ENCODE measurements at regions not wholly inside any gene's neighbourhood (a gene's known extent, or its start where the extent isn't known, plus 50 kb on each side); places are given as distances from the start of the nearest gene placed in this dataset.

DNA sequence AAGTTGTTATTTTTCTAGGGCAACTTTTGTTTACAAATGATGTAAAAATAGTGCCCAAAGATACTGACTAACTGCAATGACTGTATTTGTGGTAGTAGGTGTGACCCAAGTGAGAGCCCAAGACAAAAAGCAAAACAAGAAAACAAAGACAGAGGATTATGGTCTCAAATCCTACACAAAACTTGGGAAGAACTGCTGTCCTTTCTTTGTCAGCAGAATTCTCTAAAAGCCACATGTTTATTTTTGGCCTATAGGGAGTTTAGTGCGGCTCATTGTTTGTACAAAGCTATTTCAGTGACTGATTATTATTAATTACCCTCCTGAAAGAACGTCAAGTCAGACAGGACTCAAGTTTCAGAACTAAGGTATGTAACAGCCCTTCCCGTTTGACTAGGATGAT is 509.2 kb upstream of the SLC35B3 start:
- TF ChIP-seq, protein P1, sequence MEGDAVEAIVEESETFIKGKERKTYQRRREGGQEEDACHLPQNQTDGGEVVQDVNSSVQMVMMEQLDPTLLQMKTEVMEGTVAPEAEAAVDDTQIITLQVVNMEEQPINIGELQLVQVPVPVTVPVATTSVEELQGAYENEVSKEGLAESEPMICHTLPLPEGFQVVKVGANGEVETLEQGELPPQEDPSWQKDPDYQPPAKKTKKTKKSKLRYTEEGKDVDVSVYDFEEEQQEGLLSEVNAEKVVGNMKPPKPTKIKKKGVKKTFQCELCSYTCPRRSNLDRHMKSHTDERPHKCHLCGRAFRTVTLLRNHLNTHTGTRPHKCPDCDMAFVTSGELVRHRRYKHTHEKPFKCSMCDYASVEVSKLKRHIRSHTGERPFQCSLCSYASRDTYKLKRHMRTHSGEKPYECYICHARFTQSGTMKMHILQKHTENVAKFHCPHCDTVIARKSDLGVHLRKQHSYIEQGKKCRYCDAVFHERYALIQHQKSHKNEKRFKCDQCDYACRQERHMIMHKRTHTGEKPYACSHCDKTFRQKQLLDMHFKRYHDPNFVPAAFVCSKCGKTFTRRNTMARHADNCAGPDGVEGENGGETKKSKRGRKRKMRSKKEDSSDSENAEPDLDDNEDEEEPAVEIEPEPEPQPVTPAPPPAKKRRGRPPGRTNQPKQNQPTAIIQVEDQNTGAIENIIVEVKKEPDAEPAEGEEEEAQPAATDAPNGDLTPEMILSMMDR (IDR thresholded peaks at IDR 0.05 in 4 of 5, conservative IDR thresholded peaks at IDR 0.05 in 1 of 5): no peak
- no peak for TF ChIP-seq POLR2A (IDR thresholded peaks at IDR 0.05)

All from gastrocnemius medialis (tissue), 4 donors.